ENCODE measurements at regions not wholly inside any gene's neighbourhood (a gene's known extent, or its start where the extent isn't known, plus 50 kb on each side); places are given as distances from the start of the nearest gene placed in this dataset.

DNA sequence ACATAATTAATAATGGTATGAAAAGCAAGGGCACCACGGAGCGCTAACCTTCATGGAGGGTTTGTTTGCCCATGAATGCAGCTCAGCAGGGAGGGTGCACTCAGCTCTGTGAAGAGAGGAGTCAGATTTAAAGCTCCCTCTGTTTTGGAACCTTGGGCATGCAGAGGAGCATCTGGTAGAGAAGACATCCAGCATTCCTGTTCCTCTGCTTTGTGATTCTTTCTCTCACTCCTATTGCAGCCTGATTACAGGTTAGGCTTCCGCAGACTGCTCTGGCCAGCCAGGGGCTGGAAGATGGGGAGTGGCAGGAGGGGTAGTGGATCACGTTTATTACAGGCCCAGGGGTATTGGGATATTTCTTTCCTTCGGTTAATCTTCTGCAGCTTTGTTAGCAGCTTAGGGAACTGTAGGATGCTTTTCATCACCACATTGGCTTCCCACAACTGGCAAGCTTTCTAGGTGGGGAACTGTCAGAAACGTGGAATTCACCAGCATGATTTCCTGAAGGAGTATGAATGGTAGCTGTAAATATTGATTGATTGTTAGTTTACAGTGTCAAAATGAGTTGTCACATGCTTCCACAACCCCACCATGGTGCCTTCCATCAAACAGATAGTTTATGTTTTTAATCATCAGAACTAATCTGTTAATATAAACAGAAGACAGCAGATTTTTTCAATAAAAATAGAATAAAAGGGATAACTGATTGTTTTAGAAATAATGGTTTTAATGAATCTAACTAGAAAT lies 201.1 kb downstream of the VAPA start:
- no peaks in the 10 kb centered on the region for H4K20me1 ChIP-seq (ENCODE audit: insufficient read depth)
- POLR2A ChIA-PET = no interaction called here
- H3K4me2 ChIP-seq (ENCODE audit: low read length) = no peak overlapping the region
- ATAC-seq (no peak), DNase-seq (ENCODE audit: low read depth, low spot score) (no peak)
- H3K27me3 ChIP-seq (ENCODE audit: insufficient read depth, low read length) = peaks cover 8% of the 10 kb centered on the region; the same call in 1 of the 2 replicates
- H3K9me3 ChIP-seq (ENCODE audit: control insufficient read depth in 1 of 2, insufficient read depth in 1 of 2, low read depth in 1 of 2, low read length in 2 of 2) = peaks cover 0 to 7% of the 10 kb centered on the region in 2 experiments; a peak in 1 of 4 replicates
- CTCF ChIA-PET = no interaction called here
- H3K27ac ChIP-seq (ENCODE audit: low read depth, low read length) = no peak overlapping the region
- H3K79me2 ChIP-seq (ENCODE audit: insufficient read depth, low read length) = no peaks in the 10 kb centered on the region
- intact Hi-C loops (cut with micrococcal nuclease) = no loop called here
- RAD21 ChIA-PET (ENCODE audit: low non-redundant PET in 1 of 2, low total read pairs in 2 of 2, uncharacterized antibody in 2 of 2, unreplicated experiment in 2 of 2) = no interaction called here
- no TSS peak for BruUV-seq (replicated peaks)
- H3K9ac ChIP-seq (ENCODE audit: low read length) = no peak overlapping the region
- no peaks in the 10 kb centered on the region for H3K4me1 ChIP-seq (ENCODE audit: control insufficient read depth in 1 of 2, insufficient read depth in 2 of 2, low read length in 2 of 2)
- TF ChIP-seq FOSL1 (IDR thresholded peaks at IDR 0.05; ENCODE audit: low read depth) (no peak), SP1 (IDR thresholded peaks at IDR 0.05; ENCODE audit: low read depth) (no peak), EZH2 (IDR thresholded peaks at IDR 0.05) (no peak), EGR1 (IDR thresholded peaks at IDR 0.05; ENCODE audit: low read depth) (no peak), SIN3A (IDR thresholded peaks at IDR 0.05; ENCODE audit: low read depth) (no peak), CEBPB (IDR thresholded peaks at IDR 0.05; ENCODE audit: low read depth) (no peak), RAD21 (IDR thresholded peaks at IDR 0.05; ENCODE audit: low read depth) (no peak), POLR2A (IDR thresholded peaks at IDR 0.05; ENCODE audit: borderline replicate concordance, extremely low read depth, insufficient read depth, insufficient read length) (no peak), ZFX (IDR thresholded peaks at IDR 0.05) (no peak), EZH2phosphoT487 (IDR thresholded peaks at IDR 0.05; ENCODE audit: borderline replicate concordance) (no peak), TCF7L2 (IDR thresholded peaks at IDR 0.05; ENCODE audit: borderline replicate concordance, extremely low read depth, insufficient read depth, insufficient read length) (no peak), POLR2AphosphoS5 (IDR thresholded peaks at IDR 0.05; ENCODE audit: low read depth, low read length) (no peak), CBX3 (IDR thresholded peaks at IDR 0.05; ENCODE audit: low read depth) (no peak), JUND (IDR thresholded peaks at IDR 0.05) (no peak)
- TF ChIP-seq, protein P1, sequence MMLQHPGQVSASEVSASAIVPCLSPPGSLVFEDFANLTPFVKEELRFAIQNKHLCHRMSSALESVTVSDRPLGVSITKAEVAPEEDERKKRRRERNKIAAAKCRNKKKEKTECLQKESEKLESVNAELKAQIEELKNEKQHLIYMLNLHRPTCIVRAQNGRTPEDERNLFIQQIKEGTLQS (IDR thresholded peaks at IDR 0.05) = no peak
- TF ChIP-seq, protein P2, sequence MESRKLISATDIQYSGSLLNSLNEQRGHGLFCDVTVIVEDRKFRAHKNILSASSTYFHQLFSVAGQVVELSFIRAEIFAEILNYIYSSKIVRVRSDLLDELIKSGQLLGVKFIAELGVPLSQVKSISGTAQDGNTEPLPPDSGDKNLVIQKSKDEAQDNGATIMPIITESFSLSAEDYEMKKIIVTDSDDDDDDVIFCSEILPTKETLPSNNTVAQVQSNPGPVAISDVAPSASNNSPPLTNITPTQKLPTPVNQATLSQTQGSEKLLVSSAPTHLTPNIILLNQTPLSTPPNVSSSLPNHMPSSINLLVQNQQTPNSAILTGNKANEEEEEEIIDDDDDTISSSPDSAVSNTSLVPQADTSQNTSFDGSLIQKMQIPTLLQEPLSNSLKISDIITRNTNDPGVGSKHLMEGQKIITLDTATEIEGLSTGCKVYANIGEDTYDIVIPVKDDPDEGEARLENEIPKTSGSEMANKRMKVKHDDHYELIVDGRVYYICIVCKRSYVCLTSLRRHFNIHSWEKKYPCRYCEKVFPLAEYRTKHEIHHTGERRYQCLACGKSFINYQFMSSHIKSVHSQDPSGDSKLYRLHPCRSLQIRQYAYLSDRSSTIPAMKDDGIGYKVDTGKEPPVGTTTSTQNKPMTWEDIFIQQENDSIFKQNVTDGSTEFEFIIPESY (IDR thresholded peaks at IDR 0.05; ENCODE audit: extremely low read depth, insufficient replicate concordance, low read length) = no peak
- TF ChIP-seq, protein P3, sequence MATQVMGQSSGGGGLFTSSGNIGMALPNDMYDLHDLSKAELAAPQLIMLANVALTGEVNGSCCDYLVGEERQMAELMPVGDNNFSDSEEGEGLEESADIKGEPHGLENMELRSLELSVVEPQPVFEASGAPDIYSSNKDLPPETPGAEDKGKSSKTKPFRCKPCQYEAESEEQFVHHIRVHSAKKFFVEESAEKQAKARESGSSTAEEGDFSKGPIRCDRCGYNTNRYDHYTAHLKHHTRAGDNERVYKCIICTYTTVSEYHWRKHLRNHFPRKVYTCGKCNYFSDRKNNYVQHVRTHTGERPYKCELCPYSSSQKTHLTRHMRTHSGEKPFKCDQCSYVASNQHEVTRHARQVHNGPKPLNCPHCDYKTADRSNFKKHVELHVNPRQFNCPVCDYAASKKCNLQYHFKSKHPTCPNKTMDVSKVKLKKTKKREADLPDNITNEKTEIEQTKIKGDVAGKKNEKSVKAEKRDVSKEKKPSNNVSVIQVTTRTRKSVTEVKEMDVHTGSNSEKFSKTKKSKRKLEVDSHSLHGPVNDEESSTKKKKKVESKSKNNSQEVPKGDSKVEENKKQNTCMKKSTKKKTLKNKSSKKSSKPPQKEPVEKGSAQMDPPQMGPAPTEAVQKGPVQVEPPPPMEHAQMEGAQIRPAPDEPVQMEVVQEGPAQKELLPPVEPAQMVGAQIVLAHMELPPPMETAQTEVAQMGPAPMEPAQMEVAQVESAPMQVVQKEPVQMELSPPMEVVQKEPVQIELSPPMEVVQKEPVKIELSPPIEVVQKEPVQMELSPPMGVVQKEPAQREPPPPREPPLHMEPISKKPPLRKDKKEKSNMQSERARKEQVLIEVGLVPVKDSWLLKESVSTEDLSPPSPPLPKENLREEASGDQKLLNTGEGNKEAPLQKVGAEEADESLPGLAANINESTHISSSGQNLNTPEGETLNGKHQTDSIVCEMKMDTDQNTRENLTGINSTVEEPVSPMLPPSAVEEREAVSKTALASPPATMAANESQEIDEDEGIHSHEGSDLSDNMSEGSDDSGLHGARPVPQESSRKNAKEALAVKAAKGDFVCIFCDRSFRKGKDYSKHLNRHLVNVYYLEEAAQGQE (IDR thresholded peaks at IDR 0.05; ENCODE audit: low read depth) = no peak
- H2AFZ ChIP-seq (ENCODE audit: low read depth, low read length, poor library complexity, severe bottlenecking) = no peak overlapping the region
- no peaks in the 10 kb centered on the region for H3K9me2 ChIP-seq (ENCODE audit: insufficient read depth)
- H3K36me3 ChIP-seq (ENCODE audit: control insufficient read depth in 1 of 2, insufficient read depth in 2 of 2, low read length in 2 of 2) = no peaks in the 10 kb centered on the region
- H3K4me3 ChIP-seq (replicated peaks in 1 of 2; ENCODE audit: low read depth in 1 of 2, low read length in 2 of 2) = no peak overlapping the region

Measured in HCT116 (cell line).